ENCODE measurements at regions not wholly inside any gene's neighbourhood (a gene's known extent, or its start where the extent isn't known, plus 50 kb on each side); places are given as distances from the start of the nearest gene placed in this dataset.
"Not testable (repeated sequence)": the region's sequence is repeated elsewhere in the genome, so short reads cannot be mapped to it uniquely, and the experiment has no call there.

GRCh38 chr7:32816409-32816948 lies 75.1 kb downstream of the KBTBD2 start:
- TF ChIP-seq CTCF (IDR thresholded peaks at IDR 0.05; ENCODE audit: low read depth, low read length, missing input control), result not testable (repeated sequence)
- TF ChIP-seq, protein P1, sequence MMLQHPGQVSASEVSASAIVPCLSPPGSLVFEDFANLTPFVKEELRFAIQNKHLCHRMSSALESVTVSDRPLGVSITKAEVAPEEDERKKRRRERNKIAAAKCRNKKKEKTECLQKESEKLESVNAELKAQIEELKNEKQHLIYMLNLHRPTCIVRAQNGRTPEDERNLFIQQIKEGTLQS (IDR thresholded peaks at IDR 0.05), result not testable (repeated sequence)
